ENCODE measurements at regions not wholly inside any gene's neighbourhood (a gene's known extent, or its start where the extent isn't known, plus 50 kb on each side); places are given as distances from the start of the nearest gene placed in this dataset.

DNA sequence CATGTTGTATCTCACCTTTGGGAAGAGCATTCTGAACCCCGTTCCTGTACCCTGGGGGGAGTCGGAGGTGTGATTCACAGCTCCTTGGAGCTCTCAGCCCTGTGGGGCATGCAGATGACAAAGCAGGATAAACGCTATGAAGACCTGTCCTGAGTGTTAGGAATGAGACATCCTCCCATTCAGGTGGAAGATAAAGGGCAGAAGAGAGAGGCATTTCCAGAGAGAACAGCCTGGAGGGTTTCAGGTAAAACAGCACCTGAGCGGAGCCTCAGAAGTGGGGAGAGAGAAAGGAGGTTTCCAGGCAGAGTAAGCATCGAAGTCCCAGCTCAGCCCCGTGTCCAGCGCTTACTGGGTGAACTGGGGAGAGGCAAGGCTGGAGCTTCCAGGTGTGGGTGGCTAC is 288.9 kb downstream of the KLF6 start:
- H3K9me3 Mint-ChIP-seq (ENCODE audit: insufficient read depth) = no peaks in the 10 kb centered on the region
- no peak overlapping the region for H2AFZ ChIP-seq (ENCODE audit: insufficient read depth, low read depth, low read length, poor library complexity, severe bottlenecking)
- H4K20me1 ChIP-seq (ENCODE audit: control insufficient read depth, insufficient read depth, low read length, poor library complexity, severe bottlenecking) = no peaks in the 10 kb centered on the region
- H3K9ac ChIP-seq (ENCODE audit: low read length) = no peak overlapping the region
- H3K27me3 ChIP-seq (replicated peaks in 1 of 4; ENCODE audit: control extremely low read depth in 1 of 4, control insufficient read depth in 3 of 4, insufficient read depth in 4 of 4, low read length in 3 of 4) = peaks cover 0 to 3% (median 0%) of the 10 kb centered on the region in 4 experiments
- H3K4me3 ChIP-seq (ENCODE audit: control extremely low read depth in 1 of 5, extremely low read depth in 1 of 5, insufficient read depth in 1 of 5, low read depth in 2 of 5, low read length in 4 of 5) = no peak overlapping the region
- no peaks in the 10 kb centered on the region for H3K36me3 ChIP-seq (replicated peaks in 1 of 2; ENCODE audit: control extremely low read depth in 1 of 2, control insufficient read depth in 1 of 2, extremely low read depth in 1 of 2, insufficient read depth in 2 of 2, low read length in 1 of 2)
- no peak for TF ChIP-seq EZH2 (IDR thresholded peaks at IDR 0.05; ENCODE audit: borderline replicate concordance, insufficient read depth, low read depth, low read length, poor library complexity, severe bottlenecking)
- TF ChIP-seq, protein P1, sequence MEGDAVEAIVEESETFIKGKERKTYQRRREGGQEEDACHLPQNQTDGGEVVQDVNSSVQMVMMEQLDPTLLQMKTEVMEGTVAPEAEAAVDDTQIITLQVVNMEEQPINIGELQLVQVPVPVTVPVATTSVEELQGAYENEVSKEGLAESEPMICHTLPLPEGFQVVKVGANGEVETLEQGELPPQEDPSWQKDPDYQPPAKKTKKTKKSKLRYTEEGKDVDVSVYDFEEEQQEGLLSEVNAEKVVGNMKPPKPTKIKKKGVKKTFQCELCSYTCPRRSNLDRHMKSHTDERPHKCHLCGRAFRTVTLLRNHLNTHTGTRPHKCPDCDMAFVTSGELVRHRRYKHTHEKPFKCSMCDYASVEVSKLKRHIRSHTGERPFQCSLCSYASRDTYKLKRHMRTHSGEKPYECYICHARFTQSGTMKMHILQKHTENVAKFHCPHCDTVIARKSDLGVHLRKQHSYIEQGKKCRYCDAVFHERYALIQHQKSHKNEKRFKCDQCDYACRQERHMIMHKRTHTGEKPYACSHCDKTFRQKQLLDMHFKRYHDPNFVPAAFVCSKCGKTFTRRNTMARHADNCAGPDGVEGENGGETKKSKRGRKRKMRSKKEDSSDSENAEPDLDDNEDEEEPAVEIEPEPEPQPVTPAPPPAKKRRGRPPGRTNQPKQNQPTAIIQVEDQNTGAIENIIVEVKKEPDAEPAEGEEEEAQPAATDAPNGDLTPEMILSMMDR (IDR thresholded peaks at IDR 0.05) = no peak
- H3K27me3 Mint-ChIP-seq = peaks cover 25% of the 10 kb centered on the region
- H3K4me1 ChIP-seq (ENCODE audit: control insufficient read depth in 2 of 2, insufficient read depth in 2 of 2, low read length in 2 of 2) = no peaks in the 10 kb centered on the region
- H3K4me3 Mint-ChIP-seq = no peak overlapping the region
- POLR2A ChIA-PET = no interaction called here
- H3K4me1 Mint-ChIP-seq = no peaks in the 10 kb centered on the region
- no peak overlapping the region for H3K4me2 ChIP-seq (replicated peaks; ENCODE audit: low read depth, low read length, poor library complexity, severe bottlenecking)
- intact Hi-C loops (cut with micrococcal nuclease) = no loop called here
- H3K79me2 ChIP-seq (ENCODE audit: control insufficient read depth, insufficient read depth, low read length) = no peaks in the 10 kb centered on the region
- WGBS (ENCODE audit: insufficient coverage) = 95% methylated on average over 7 of the region's 7 CpGs
- ATAC-seq (ENCODE audit: low read depth) (no peak), DNase-seq (no peak)
- no peak overlapping the region for H3K27ac Mint-ChIP-seq
- H3K9me3 ChIP-seq (ENCODE audit: control extremely low read depth in 1 of 3, control insufficient read depth in 2 of 3, insufficient read depth in 1 of 3, low read length in 2 of 3) = peaks cover 0 to 5% (median 0%) of the 10 kb centered on the region in 3 donors
- H3K27ac ChIP-seq (ENCODE audit: low read length in 2 of 2) = no peak overlapping the region
- CTCF ChIA-PET = no interaction called here

DNA sequence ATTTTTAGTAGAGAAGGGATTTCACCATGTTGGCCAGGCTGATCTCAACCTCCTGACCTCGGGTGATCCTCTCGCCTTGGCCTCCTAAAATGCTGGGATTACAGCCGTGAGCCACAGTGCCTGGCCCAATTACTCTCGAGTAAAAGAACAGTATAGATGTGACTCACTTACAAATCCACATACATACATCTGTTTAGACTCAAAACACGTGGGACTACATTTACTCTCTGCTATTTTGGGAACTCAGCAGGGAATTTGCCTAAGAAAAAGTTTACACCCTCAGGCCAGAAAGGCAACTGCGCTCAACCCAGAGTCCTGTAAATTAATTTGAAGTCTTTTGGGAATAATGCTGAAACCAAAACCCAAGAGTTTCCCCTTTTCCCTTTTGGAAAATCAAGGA is 289.7 kb downstream of the KLF6 start:
- no peaks in the 10 kb centered on the region for H3K9me3 Mint-ChIP-seq (ENCODE audit: insufficient read depth)
- no peak overlapping the region for H3K4me3 Mint-ChIP-seq
- WGBS (ENCODE audit: insufficient coverage) = 91% methylated on average over 4 of the region's 6 CpGs
- no peak overlapping the region for H3K27ac Mint-ChIP-seq
- Histone ChIP-seq H4K20me1 (ENCODE audit: control insufficient read depth, insufficient read depth, low read length, poor library complexity, severe bottlenecking) (no peaks in the 10 kb centered on the region), H3K27ac (ENCODE audit: low read length in 2 of 2) (no peak overlapping the region), H3K36me3 (replicated peaks in 1 of 2; ENCODE audit: control extremely low read depth in 1 of 2, control insufficient read depth in 1 of 2, extremely low read depth in 1 of 2, insufficient read depth in 2 of 2, low read length in 1 of 2) (no peaks in the 10 kb centered on the region), H3K4me2 (replicated peaks; ENCODE audit: low read depth, low read length, poor library complexity, severe bottlenecking) (no peak overlapping the region), H3K4me1 (ENCODE audit: control insufficient read depth in 2 of 2, insufficient read depth in 2 of 2, low read length in 2 of 2) (no peaks in the 10 kb centered on the region), H2AFZ (ENCODE audit: insufficient read depth, low read depth, low read length, poor library complexity, severe bottlenecking) (no peak overlapping the region), H3K27me3 (replicated peaks in 1 of 4; ENCODE audit: control extremely low read depth in 1 of 4, control insufficient read depth in 3 of 4, insufficient read depth in 4 of 4, low read length in 3 of 4) (peaks cover 0 to 3% (median 0%) of the 10 kb centered on the region in 4 experiments), H3K79me2 (ENCODE audit: control insufficient read depth, insufficient read depth, low read length) (no peaks in the 10 kb centered on the region), H3K9ac (ENCODE audit: low read length) (no peak overlapping the region), H3K9me3 (ENCODE audit: control extremely low read depth in 1 of 3, control insufficient read depth in 2 of 3, insufficient read depth in 1 of 3, low read length in 2 of 3) (peaks cover 0 to 5% (median 0%) of the 10 kb centered on the region in 3 donors), H3K4me3 (ENCODE audit: control extremely low read depth in 1 of 5, extremely low read depth in 1 of 5, insufficient read depth in 1 of 5, low read depth in 2 of 5, low read length in 4 of 5) (no peak overlapping the region)
- no peaks in the 10 kb centered on the region for H3K4me1 Mint-ChIP-seq
- H3K27me3 Mint-ChIP-seq = peaks cover 23% of the 10 kb centered on the region
- no peak for ATAC-seq (ENCODE audit: low read depth)
- no peak for TF ChIP-seq EZH2 (IDR thresholded peaks at IDR 0.05; ENCODE audit: borderline replicate concordance, insufficient read depth, low read depth, low read length, poor library complexity, severe bottlenecking)
- TF ChIP-seq, protein P1 (IDR thresholded peaks at IDR 0.05) = no peak
- POLR2A ChIA-PET = no interaction called here
- CTCF ChIA-PET = interaction anchor here (0.6 kb wide), 1 partner anchor 24 kb away, joined by 4 read pairs; no protein-coding TSS in a partner anchor
- no peak for DNase-seq
- intact Hi-C loops (cut with micrococcal nuclease) = no loop called here

All from B cell (primary cell).